Fibroblast of skin of left biceps (primary cell): ENCODE measurements at regions not wholly inside any gene's neighbourhood (a gene's known extent, or its start where the extent isn't known, plus 50 kb on each side); places are given as distances from the start of the nearest gene placed in this dataset.
A peak's percentile ranks its signal among the peaks of the same experiment; 100 is the strongest.

ENCODE experiments used
- DNase-seq, 2 experiments: peaks; one replicate each; pipeline ENCODE4 v3.0.0-alpha.2; 2013; ENCODE audit warnings: low read depth in 2 of 2

DNA sequence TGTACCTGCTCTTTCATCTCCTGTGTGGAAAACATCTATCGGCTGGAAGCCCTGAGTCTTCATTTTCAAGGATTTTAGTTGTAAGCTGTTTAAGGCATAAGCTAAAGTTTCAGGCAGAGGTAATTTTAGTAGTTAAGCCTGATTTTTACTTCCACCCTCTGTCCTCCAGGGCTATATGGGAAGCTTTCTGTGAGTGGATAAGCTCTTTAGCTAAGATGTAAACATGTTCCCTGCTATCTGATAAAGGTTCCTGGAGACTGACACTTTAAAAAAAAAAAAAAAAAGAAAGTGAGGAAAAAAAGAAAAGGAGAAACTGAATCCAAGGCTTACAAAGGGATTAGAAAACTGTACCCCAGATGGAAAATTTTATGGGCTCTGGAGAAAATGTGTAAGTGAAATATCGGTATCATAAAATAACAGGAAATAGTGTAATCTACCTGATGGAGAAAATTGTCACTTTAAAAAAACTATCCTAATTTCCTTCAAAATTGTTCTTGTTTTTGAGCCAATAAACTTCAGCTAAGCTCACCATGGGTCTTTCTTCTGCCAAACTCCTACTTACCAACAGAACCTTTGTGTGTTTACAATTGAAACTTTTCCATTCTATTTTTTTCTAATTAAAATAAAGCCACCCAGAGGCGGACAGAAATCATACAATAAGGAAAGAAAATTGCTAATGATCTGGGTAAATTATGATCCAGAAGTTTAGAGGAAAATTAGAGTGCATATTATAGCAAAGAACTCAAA is 180.5 kb downstream of the TGFB2 start:
- DNase-seq: no peak

- no peak for DNase-seq
These were observed 181.1 kb downstream of the TGFB2 start for GRCh38 chr1:218526198-218526580.

- DNase-seq: peak; percentile 49 to 56
These were observed 182.6 kb downstream of the TGFB2 start for GRCh38 chr1:218527737-218528136.

- no peak for DNase-seq
These were observed 184.6 kb downstream of the TGFB2 start for GRCh38 chr1:218529646-218530300.

DNA sequence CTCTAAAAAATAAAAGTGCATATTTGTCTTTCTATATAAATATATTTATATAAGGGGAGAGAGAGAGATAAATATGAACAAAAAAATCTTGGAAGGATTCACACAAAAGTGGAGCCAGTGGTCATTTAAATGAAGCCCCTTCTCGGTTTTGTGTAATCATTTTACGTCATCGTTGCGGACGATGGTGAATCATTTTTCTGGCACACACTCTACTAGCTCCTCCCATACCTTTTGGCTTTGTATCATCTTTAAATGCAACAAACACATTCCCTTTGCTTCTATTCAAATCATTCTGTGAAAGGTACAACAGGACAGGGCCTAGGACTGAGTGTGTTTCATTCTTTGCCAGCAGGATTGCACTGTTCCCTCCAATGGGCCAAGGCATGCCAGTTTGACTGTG is 186.8 kb downstream of the TGFB2 start:
- no peak for DNase-seq

DNA sequence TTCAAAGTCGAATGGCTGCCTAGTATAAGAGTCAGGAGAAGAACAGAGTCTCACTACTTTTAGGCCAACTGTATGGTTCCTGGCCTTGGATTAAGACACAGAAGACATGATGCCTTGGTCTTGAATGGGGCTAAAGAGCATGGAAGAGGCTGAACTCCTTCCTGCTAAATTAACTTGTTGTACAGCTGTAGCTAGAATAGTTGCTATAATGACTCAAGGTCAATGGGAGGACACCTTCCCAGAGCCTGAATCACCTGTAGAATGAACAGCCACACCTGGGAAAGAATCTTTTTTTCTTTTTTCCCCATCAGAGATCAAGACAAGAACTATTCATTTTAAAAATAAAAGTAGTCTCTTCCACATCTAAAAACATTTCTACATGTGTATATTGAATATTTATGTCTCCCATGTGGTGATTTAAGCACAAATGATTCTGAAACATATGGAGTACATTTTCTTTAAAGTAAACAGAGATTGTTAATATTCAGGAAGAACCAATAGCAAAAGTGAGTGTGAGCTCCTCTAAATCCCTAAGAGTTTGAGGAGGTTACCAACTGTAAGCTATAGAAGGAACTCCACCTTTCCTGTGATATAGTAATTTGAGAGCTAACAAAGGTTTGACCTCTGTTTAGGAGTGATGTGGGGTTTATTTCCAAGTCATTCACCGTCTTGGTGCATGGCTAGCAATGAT is 191.3 kb downstream of the TGFB2 start:
- no peak for DNase-seq

- DNase-seq: peak in 1 of 2 experiments; percentile 44
These were observed 192.2 kb downstream of the TGFB2 start for GRCh38 chr1:218537122-218537913.

GRCh38 chr1:218538341-218538740 is 193.2 kb downstream of the TGFB2 start:
- DNase-seq: no peak

- DNase-seq: no peak
These were observed 201.2 kb downstream of the TGFB2 start for GRCh38 chr1:218546314-218546713.

- DNase-seq: no peak
These were observed 203.0 kb downstream of the TGFB2 start for GRCh38 chr1:218547957-218548730.

GRCh38 chr1:218548764-218549163 is 203.6 kb downstream of the TGFB2 start:
- no peak for DNase-seq

GRCh38 chr1:218553197-218553596 is 208.1 kb downstream of the TGFB2 start:
- DNase-seq: peak; percentile 21 to 25

DNA sequence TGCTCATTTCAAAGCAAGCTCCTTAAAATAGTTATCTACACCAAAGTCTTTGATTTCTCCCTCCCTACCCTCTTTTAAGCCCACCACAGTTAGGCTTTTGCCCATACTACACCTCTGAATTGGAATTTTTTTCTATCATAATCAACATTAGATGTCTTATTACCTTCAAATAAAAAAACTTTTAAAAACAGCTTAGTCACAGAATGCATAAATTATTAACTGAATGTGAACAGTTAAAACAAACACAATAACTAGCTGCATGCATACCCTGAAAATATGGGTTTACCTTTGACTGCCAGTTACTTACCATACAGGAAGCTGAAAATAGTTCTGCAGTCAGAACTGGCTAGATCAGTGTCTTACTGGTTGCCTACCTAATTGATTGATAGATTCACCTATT is 210.9 kb downstream of the TGFB2 start:
- DNase-seq: no peak

GRCh38 chr1:218557731-218558130 is 212.6 kb downstream of the TGFB2 start:
- DNase-seq: no peak

DNA sequence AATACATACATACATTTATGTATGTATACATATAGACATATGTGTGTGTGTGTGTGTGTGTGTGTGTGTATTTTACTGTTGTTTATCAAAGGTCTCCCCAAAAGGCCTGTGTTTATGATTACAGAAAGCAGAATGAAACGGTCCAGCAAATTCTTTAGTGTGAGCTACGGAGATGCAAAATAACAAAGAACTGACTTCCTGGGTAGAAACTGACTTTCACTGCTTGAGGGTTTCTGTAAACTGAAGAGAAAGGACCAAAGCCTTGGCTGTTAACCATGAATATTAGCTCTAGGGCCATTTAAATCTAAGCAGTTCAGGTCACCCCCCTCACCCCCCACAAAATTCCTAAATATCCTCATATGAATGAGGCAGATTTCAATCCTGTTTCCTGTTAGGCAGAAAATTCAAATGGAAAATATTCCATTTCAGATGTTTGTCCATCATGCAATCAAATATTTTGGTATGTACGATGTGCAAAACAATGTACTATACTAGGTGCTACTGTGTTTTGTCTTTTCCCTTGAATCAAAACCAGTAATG is 213.2 kb downstream of the TGFB2 start:
- DNase-seq: no peak

GRCh38 chr1:218565377-218565776 is 220.2 kb downstream of the TGFB2 start:
- DNase-seq: no peak

- DNase-seq: no peak
These were observed 223.9 kb downstream of the TGFB2 start for GRCh38 chr1:218568962-218569550.

GRCh38 chr1:218570456-218570855 is 225.3 kb downstream of the TGFB2 start:
- DNase-seq: no peak

GRCh38 chr1:218571491-218571890 is 226.4 kb downstream of the TGFB2 start:
- DNase-seq: no peak

- DNase-seq: no peak
These were observed 226.9 kb downstream of the TGFB2 start for GRCh38 chr1:218572050-218572449.

- DNase-seq: no peak
These were observed 228.8 kb downstream of the TGFB2 start for GRCh38 chr1:218573925-218574324.
